NCI-H82 treated with DMSO at 0.1 percent for 48 hours (cell line): ENCODE measurements at regions not wholly inside any gene's neighbourhood (a gene's known extent, or its start where the extent isn't known, plus 50 kb on each side); places are given as distances from the start of the nearest gene placed in this dataset.

Experiments used
- DNase-seq: peaks from one replicate; lab custom pipeline; 2025; ENCODE audit not compliant: unreplicated experiment; lab: John Stamatoyannopoulos, UW

- no peak for DNase-seq
These were observed 591.1 kb upstream of the BOD1L1 start for GRCh38 chr4:14218641-14219040.

GRCh38 chr4:14221176-14221575 lies 593.7 kb upstream of the BOD1L1 start:
- DNase-seq, result no peak

GRCh38 chr4:14222377-14223029 lies 595.0 kb upstream of the BOD1L1 start:
- DNase-seq, result no peak

GRCh38 chr4:14223461-14223860 lies 595.9 kb upstream of the BOD1L1 start:
- no peak for DNase-seq

- DNase-seq, result no peak
These were observed 598.2 kb upstream of the BOD1L1 start for GRCh38 chr4:14225688-14226207.

- no peak for DNase-seq
These were observed 605.6 kb upstream of the BOD1L1 start for GRCh38 chr4:14233126-14233525.

GRCh38 chr4:14234307-14234706 lies 606.8 kb upstream of the BOD1L1 start:
- DNase-seq, result no peak

GRCh38 chr4:14236359-14236758 lies 608.8 kb upstream of the BOD1L1 start:
- no peak for DNase-seq

- DNase-seq, result no peak
These were observed 610.4 kb upstream of the BOD1L1 start for GRCh38 chr4:14237911-14238310.

GRCh38 chr4:14241574-14241973 lies 614.0 kb upstream of the BOD1L1 start:
- no peak for DNase-seq

- DNase-seq, result no peak
These were observed 620.2 kb upstream of the BOD1L1 start for GRCh38 chr4:14247767-14248166.

GRCh38 chr4:14249226-14249625 lies 621.7 kb upstream of the BOD1L1 start:
- DNase-seq, result no peak

GRCh38 chr4:14254252-14254651 lies 626.7 kb upstream of the BOD1L1 start:
- DNase-seq, result no peak

- no peak for DNase-seq
These were observed 627.4 kb upstream of the BOD1L1 start for GRCh38 chr4:14254926-14255325.

GRCh38 chr4:14257903-14258302 lies 630.4 kb upstream of the BOD1L1 start:
- DNase-seq, result no peak

- no peak for DNase-seq
These were observed 632.4 kb upstream of the BOD1L1 start for GRCh38 chr4:14259936-14260335.

- no peak for DNase-seq
These were observed 633.1 kb upstream of the BOD1L1 start for GRCh38 chr4:14260591-14260990.

- no peak for DNase-seq
These were observed 634.7 kb upstream of the BOD1L1 start for GRCh38 chr4:14262221-14262620.

GRCh38 chr4:14264437-14264836 lies 636.9 kb upstream of the BOD1L1 start:
- DNase-seq, result no peak

GRCh38 chr4:14265651-14266050 lies 638.1 kb upstream of the BOD1L1 start:
- no peak for DNase-seq

- DNase-seq, result no peak
These were observed 640.0 kb upstream of the BOD1L1 start for GRCh38 chr4:14267373-14268060.

GRCh38 chr4:14269824-14270223 lies 642.3 kb upstream of the BOD1L1 start:
- no peak for DNase-seq

GRCh38 chr4:14272206-14272605 lies 644.7 kb upstream of the BOD1L1 start:
- no peak for DNase-seq
